ENCODE measurements at regions not wholly inside any gene's neighbourhood (a gene's known extent, or its start where the extent isn't known, plus 50 kb on each side); places are given as distances from the start of the nearest gene placed in this dataset.
"Not testable (repeated sequence)": the region's sequence is repeated elsewhere in the genome, so short reads cannot be mapped to it uniquely, and the experiment has no call there.

GRCh38 chr2:91567546-91568335, 2876.3 kb downstream of the RPIA start:
- H4K91ac ChIP-seq (ENCODE audit: insufficient read length, low read depth, low read length); H3K4me1 ChIP-seq (ENCODE audit: insufficient read depth, low read length); H3K4me1 Mint-ChIP-seq; H3K9me3 ChIP-seq (ENCODE audit: control insufficient read depth, low read depth, low read length); H4K20me1 ChIP-seq (ENCODE audit: control insufficient read depth, insufficient read depth, insufficient read length); H2BK15ac ChIP-seq (ENCODE audit: low read depth, low read length); H3K23ac ChIP-seq (ENCODE audit: insufficient read length, low read depth, low read length); H3K79me1 ChIP-seq (ENCODE audit: insufficient read depth, low read depth, low read length, poor library complexity, severe bottlenecking); H3K9ac ChIP-seq (ENCODE audit: extremely low read depth, insufficient read length, low read length); DNase-seq; H2BK120ac ChIP-seq (ENCODE audit: low read depth, low read length, poor library complexity, severe bottlenecking); H2BK12ac ChIP-seq (ENCODE audit: insufficient read length, low read depth, low read length); H2BK5ac ChIP-seq (ENCODE audit: insufficient read length, low read length); H3K4me3 Mint-ChIP-seq; H3K4me2 ChIP-seq (ENCODE audit: insufficient read depth, insufficient read length, low read length); H2AK5ac ChIP-seq (ENCODE audit: insufficient read length, low read length); H2AFZ ChIP-seq (ENCODE audit: low read length); H4K8ac ChIP-seq (replicated peaks; ENCODE audit: insufficient read length, low read depth, low read length); H3K23me2 ChIP-seq (ENCODE audit: insufficient read length, low read depth, low read length, poor library complexity, severe bottlenecking); H3K14ac ChIP-seq (ENCODE audit: insufficient read depth, low read length); H3K18ac ChIP-seq (ENCODE audit: insufficient read length, low read depth, low read length); H2BK20ac ChIP-seq (ENCODE audit: low read depth, low read length, poor library complexity, severe bottlenecking); H3K56ac ChIP-seq (ENCODE audit: insufficient read length, low read depth, low read length); H4K5ac ChIP-seq (ENCODE audit: insufficient read length, low read depth, low read length); H3K79me2 ChIP-seq (ENCODE audit: insufficient read depth, low read length); H3K27me3 ChIP-seq (ENCODE audit: insufficient read depth, low read length); H3K27ac Mint-ChIP-seq; H3T11ph ChIP-seq (ENCODE audit: low read length); H3K4ac ChIP-seq (ENCODE audit: low read depth, low read length); H3K36me3 Mint-ChIP-seq (ENCODE audit: insufficient read depth in 1 of 3, low read depth in 3 of 3); H3K27ac ChIP-seq (ENCODE audit: insufficient read length, low read depth, low read length); H3K27me3 Mint-ChIP-seq (ENCODE audit: low read depth): not testable (repeated sequence)
- H3K9me3 Mint-ChIP-seq, result peaks cover 24 to 30% of the 10 kb centered on the region in 2 experiments
- WGBS (ENCODE audit: extremely low coverage, insufficient read length, low lambda C conversion rate), result no CpG with 5 or more reads among the region's 18 CpGs

- H3K4me2 ChIP-seq (ENCODE audit: insufficient read depth, insufficient read length, low read length); H3K27me3 Mint-ChIP-seq (ENCODE audit: low read depth); H2BK5ac ChIP-seq (ENCODE audit: insufficient read length, low read length); H4K20me1 ChIP-seq (ENCODE audit: control insufficient read depth, insufficient read depth, insufficient read length); H2BK15ac ChIP-seq (ENCODE audit: low read depth, low read length); H4K8ac ChIP-seq (replicated peaks; ENCODE audit: insufficient read length, low read depth, low read length); H3K56ac ChIP-seq (ENCODE audit: insufficient read length, low read depth, low read length); H2AK5ac ChIP-seq (ENCODE audit: insufficient read length, low read length); H3K4me1 ChIP-seq (ENCODE audit: insufficient read depth, low read length); H3K23me2 ChIP-seq (ENCODE audit: insufficient read length, low read depth, low read length, poor library complexity, severe bottlenecking); H2BK12ac ChIP-seq (ENCODE audit: insufficient read length, low read depth, low read length); H2BK20ac ChIP-seq (ENCODE audit: low read depth, low read length, poor library complexity, severe bottlenecking); H4K91ac ChIP-seq (ENCODE audit: insufficient read length, low read depth, low read length); H3T11ph ChIP-seq (ENCODE audit: low read length); DNase-seq; H3K79me2 ChIP-seq (ENCODE audit: insufficient read depth, low read length); H3K27ac Mint-ChIP-seq; H3K4me1 Mint-ChIP-seq; H2AFZ ChIP-seq (ENCODE audit: low read length); H3K4me3 Mint-ChIP-seq; H3K79me1 ChIP-seq (ENCODE audit: insufficient read depth, low read depth, low read length, poor library complexity, severe bottlenecking); H3K23ac ChIP-seq (ENCODE audit: insufficient read length, low read depth, low read length); H3K36me3 Mint-ChIP-seq (ENCODE audit: insufficient read depth in 1 of 3, low read depth in 3 of 3); H4K5ac ChIP-seq (ENCODE audit: insufficient read length, low read depth, low read length); H3K4ac ChIP-seq (ENCODE audit: low read depth, low read length); H2BK120ac ChIP-seq (ENCODE audit: low read depth, low read length, poor library complexity, severe bottlenecking); H3K14ac ChIP-seq (ENCODE audit: insufficient read depth, low read length); H3K27me3 ChIP-seq (ENCODE audit: insufficient read depth, low read length); H3K27ac ChIP-seq (ENCODE audit: insufficient read length, low read depth, low read length); H3K9me3 ChIP-seq (ENCODE audit: control insufficient read depth, low read depth, low read length); H3K9ac ChIP-seq (ENCODE audit: extremely low read depth, insufficient read length, low read length); H3K18ac ChIP-seq (ENCODE audit: insufficient read length, low read depth, low read length): not testable (repeated sequence)
- WGBS (ENCODE audit: extremely low coverage, insufficient read length, low lambda C conversion rate), result no CpG with 5 or more reads among the region's 25 CpGs
- peaks cover 33 to 39% of the 10 kb centered on the region in 2 experiments for H3K9me3 Mint-ChIP-seq
Observed at GRCh38 chr2:91568391-91569338, 2877.2 kb downstream of the RPIA start.
